ENCODE measurements at regions not wholly inside any gene's neighbourhood (a gene's known extent, or its start where the extent isn't known, plus 50 kb on each side); places are given as distances from the start of the nearest gene placed in this dataset.

DNA sequence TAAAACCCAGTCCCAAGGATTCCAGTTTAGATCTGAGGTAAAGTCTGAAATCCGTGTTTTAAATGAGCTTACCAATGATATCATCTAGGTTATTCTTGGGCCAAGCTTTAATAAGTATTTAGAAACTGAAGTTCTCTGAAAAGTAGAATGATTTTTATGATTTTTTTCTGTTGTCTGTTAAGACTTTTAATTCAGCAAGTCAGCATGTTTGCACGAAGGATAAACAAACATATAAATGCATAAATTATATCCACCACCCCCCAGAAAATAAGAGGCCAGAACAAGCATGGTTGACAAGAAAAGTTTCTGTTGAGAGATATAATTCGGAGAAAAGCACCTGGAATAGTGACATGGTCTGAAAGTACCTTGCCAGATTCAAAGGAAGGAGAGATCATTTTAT is 655.7 kb downstream of the NOVA1 start:
- H3K27me3 ChIP-seq (ENCODE audit: insufficient read depth, poor library complexity, severe bottlenecking), result no peaks in the 10 kb centered on the region
- no peaks in the 10 kb centered on the region for H3K4me1 ChIP-seq (ENCODE audit: insufficient read depth, poor library complexity, severe bottlenecking)
- no peak overlapping the region for H3K27ac ChIP-seq (ENCODE audit: poor library complexity, severe bottlenecking)
- no peak overlapping the region for H3K4me3 ChIP-seq (ENCODE audit: severe bottlenecking)
- no peaks in the 10 kb centered on the region for H3K36me3 ChIP-seq (ENCODE audit: low read depth)
- DNase-seq (ENCODE audit: low spot score) (no peak), ATAC-seq (ENCODE audit: low read depth) (no peak)
- TF ChIP-seq CTCF (IDR thresholded peaks at IDR 0.05; ENCODE audit: poor library complexity, severe bottlenecking), result no peak
- H3K9me3 ChIP-seq (ENCODE audit: severe bottlenecking), result no peaks in the 10 kb centered on the region

DNA sequence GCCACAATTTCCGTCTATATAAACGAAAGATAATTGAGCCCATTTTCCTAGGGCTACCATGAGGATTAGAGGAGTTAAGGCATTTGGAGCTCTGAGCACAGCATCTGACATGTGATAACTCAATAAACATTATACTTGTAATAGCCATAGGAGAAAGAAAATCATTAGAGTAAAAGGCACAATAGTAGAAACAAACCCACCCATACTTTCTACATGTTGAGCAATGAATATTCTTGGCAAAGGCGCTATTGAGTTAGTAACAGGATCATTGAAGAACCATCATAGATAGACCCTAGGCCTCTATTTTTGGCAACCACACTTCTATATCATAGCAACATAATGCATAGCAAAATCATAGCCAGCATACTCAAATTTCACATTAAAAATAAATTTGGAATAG is 664.1 kb downstream of the NOVA1 start:
- Histone ChIP-seq H3K9me3 (ENCODE audit: severe bottlenecking) (no peaks in the 10 kb centered on the region), H3K36me3 (ENCODE audit: low read depth) (no peaks in the 10 kb centered on the region), H3K4me3 (ENCODE audit: severe bottlenecking) (no peak overlapping the region), H3K27ac (ENCODE audit: poor library complexity, severe bottlenecking) (no peak overlapping the region), H3K4me1 (ENCODE audit: insufficient read depth, poor library complexity, severe bottlenecking) (no peaks in the 10 kb centered on the region), H3K27me3 (ENCODE audit: insufficient read depth, poor library complexity, severe bottlenecking) (no peaks in the 10 kb centered on the region)
- TF ChIP-seq CTCF (IDR thresholded peaks at IDR 0.05; ENCODE audit: poor library complexity, severe bottlenecking), result no peak
- DNase-seq (ENCODE audit: low spot score) (no peak), ATAC-seq (ENCODE audit: low read depth) (no peak)

GRCh38 chr14:25929881-25930615 is 667.8 kb downstream of the NOVA1 start:
- ATAC-seq (ENCODE audit: low read depth) (no peak), DNase-seq (ENCODE audit: low spot score) (no peak)
- TF ChIP-seq CTCF (IDR thresholded peaks at IDR 0.05; ENCODE audit: poor library complexity, severe bottlenecking), result no peak
- H3K36me3 ChIP-seq (ENCODE audit: low read depth), result no peaks in the 10 kb centered on the region
- no peaks in the 10 kb centered on the region for H3K4me1 ChIP-seq (ENCODE audit: insufficient read depth, poor library complexity, severe bottlenecking)
- H3K4me3 ChIP-seq (ENCODE audit: severe bottlenecking), result no peak overlapping the region
- no peaks in the 10 kb centered on the region for H3K9me3 ChIP-seq (ENCODE audit: severe bottlenecking)
- H3K27me3 ChIP-seq (ENCODE audit: insufficient read depth, poor library complexity, severe bottlenecking), result no peaks in the 10 kb centered on the region
- no peak overlapping the region for H3K27ac ChIP-seq (ENCODE audit: poor library complexity, severe bottlenecking)

DNA sequence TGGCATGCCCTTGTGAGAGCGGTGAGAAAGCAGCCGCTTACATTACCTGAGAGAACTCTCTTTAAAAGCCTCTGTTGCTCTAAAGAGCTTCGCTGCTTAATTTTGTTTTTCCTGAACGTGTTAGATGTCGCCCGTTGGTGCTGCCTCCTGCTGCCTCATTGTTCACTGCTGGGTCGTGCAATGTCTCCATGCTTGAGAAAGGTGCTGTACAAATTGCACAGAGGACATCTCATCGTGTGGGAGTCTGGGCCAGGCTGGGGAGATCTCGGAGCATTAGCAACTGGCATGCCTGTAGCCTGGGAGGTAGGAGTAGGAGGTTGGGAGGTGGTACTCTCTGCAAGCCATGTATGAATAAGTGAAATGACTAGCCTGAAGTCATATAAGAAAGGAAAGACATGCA is 686.0 kb downstream of the NOVA1 start:
- Histone ChIP-seq H3K36me3 (ENCODE audit: low read depth) (no peaks in the 10 kb centered on the region), H3K4me1 (ENCODE audit: insufficient read depth, poor library complexity, severe bottlenecking) (no peaks in the 10 kb centered on the region), H3K27me3 (ENCODE audit: insufficient read depth, poor library complexity, severe bottlenecking) (no peaks in the 10 kb centered on the region), H3K9me3 (ENCODE audit: severe bottlenecking) (no peaks in the 10 kb centered on the region), H3K27ac (ENCODE audit: poor library complexity, severe bottlenecking) (no peak overlapping the region), H3K4me3 (ENCODE audit: severe bottlenecking) (no peak overlapping the region)
- DNase-seq (ENCODE audit: low spot score), result no peak
- TF ChIP-seq CTCF (IDR thresholded peaks at IDR 0.05; ENCODE audit: poor library complexity, severe bottlenecking), result no peak
- no peak for ATAC-seq (ENCODE audit: low read depth)

- Histone ChIP-seq H3K27me3 (ENCODE audit: insufficient read depth, poor library complexity, severe bottlenecking) (peaks cover 14% of the 10 kb centered on the region), H3K36me3 (ENCODE audit: low read depth) (no peaks in the 10 kb centered on the region), H3K4me3 (ENCODE audit: severe bottlenecking) (no peak overlapping the region), H3K27ac (ENCODE audit: poor library complexity, severe bottlenecking) (no peak overlapping the region), H3K9me3 (ENCODE audit: severe bottlenecking) (no peaks in the 10 kb centered on the region), H3K4me1 (ENCODE audit: insufficient read depth, poor library complexity, severe bottlenecking) (no peaks in the 10 kb centered on the region)
- ATAC-seq (ENCODE audit: low read depth) (no peak), DNase-seq (ENCODE audit: low spot score) (no peak)
- no peak for TF ChIP-seq CTCF (IDR thresholded peaks at IDR 0.05; ENCODE audit: poor library complexity, severe bottlenecking)
Measured at GRCh38 chr14:25909045-25909747, 688.6 kb downstream of the NOVA1 start.
